HCT116 (cell line): ENCODE measurements at regions not wholly inside any gene's neighbourhood (a gene's known extent, or its start where the extent isn't known, plus 50 kb on each side); places are given as distances from the start of the nearest gene placed in this dataset.

Experiments
- ATAC-seq: fragments of 200-7000 bp; cut with Tn5 transposase; 2 replicates; pipeline ENCODE4 v1.9.1; 2020; ENCODE audit warnings: mild to moderate bottlenecking, moderate library complexity
- BruUV-seq: library from RNA; stranded (reverse); fragments of 400-500 nt; replicated peaks from 2 replicates; lab custom pipeline; 2021; lab: Mats Ljungman, UMichigan
- CTCF ChIA-PET: fragments of 300-600 bp; sonication (Branson Sonifier 250); formaldehyde crosslinking; loops from one replicate; lab custom pipeline; 2021; ENCODE audit warnings: antibody characterized with exemption; lab: Charles Lee
- POLR2A ChIA-PET: fragments of 300-600, 350-600 bp; sonication (Branson Sonifier 250); formaldehyde crosslinking; loops from one replicate; lab custom pipeline; 2021; ENCODE audit warnings: antibody characterized with exemption; lab: Charles Lee
- RAD21 ChIA-PET, 2 experiments: fragments of 300-600 bp; sonication (Branson Sonifier 250); formaldehyde crosslinking; loops; one replicate each; lab custom pipeline; 2023; ENCODE audit warnings: low total read pairs in 2 of 2; ENCODE audit not compliant: uncharacterized antibody in 2 of 2, unreplicated experiment in 2 of 2, low non-redundant PET in 1 of 2; lab: Charles Lee
- DNase-seq: peaks from one replicate; pipeline ENCODE4 v3.0.0-alpha.2; 2010; ENCODE audit warnings: low read depth, low spot score
- H2AFZ ChIP-seq: fragments of 200-600 bp; shearing (Covaris generic), sonication (generic); 2 replicates; pipeline ENCODE4 v1.6.1; 2017; ENCODE audit warnings: low read depth, mixed run types, mixed read lengths, antibody characterized with exemption, low read length; ENCODE audit not compliant: poor library complexity, severe bottlenecking
- H3K27ac ChIP-seq: 2 replicates; pipeline ENCODE4 v1.5.1; 2012; ENCODE audit warnings: low read depth, low read length
- H3K27me3 ChIP-seq: fragments of 200-600 bp; sonication (generic); 2 replicates; pipeline ENCODE4 v1.6.1; 2016; ENCODE audit warnings: mixed run types, low read length, mixed read lengths; ENCODE audit not compliant: insufficient read depth
- H3K36me3 ChIP-seq, 2 experiments: fragments of 200-500 bp in 1 of 2; fragments of 200-600 bp in 1 of 2; sonication (Bioruptor generic) in 1 of 2; sonication (generic) in 1 of 2; 2 replicates each; pipeline versions ENCODE4 v1.5.1 to v1.6.1; 2014 to 2016; ENCODE audit warnings: low read length in 2 of 2, inconsistent platforms in 1 of 2, mixed read lengths in 1 of 2, mixed run types in 1 of 2; ENCODE audit not compliant: insufficient read depth in 2 of 2, control insufficient read depth in 1 of 2
- H3K4me1 ChIP-seq, 2 experiments: fragments of 200-600 bp in 1 of 2; sonication (generic) in 1 of 2; 2 replicates each; pipeline versions ENCODE4 v1.5.1 to v1.6.1; 2012 to 2017; ENCODE audit warnings: low read length in 2 of 2, inconsistent platforms in 1 of 2, mild to moderate bottlenecking in 1 of 2, mixed read lengths in 1 of 2, mixed run types in 1 of 2, moderate library complexity in 1 of 2; ENCODE audit not compliant: insufficient read depth in 2 of 2, control insufficient read depth in 1 of 2
- H3K4me2 ChIP-seq: fragments of 200-600 bp; sonication (generic); 2 replicates; pipeline ENCODE4 v1.6.1; 2017; ENCODE audit warnings: mixed run types, low read length, mixed read lengths
- H3K4me3 ChIP-seq, 2 experiments: fragments of 200-600 bp in 1 of 2; sonication (generic) in 1 of 2; replicated peaks in 1 of 2; 2 replicates each; pipeline ENCODE4 v1.5.1; 2011 to 2016; ENCODE audit warnings: low read length in 2 of 2, control low read depth in 1 of 2, low read depth in 1 of 2, mild to moderate bottlenecking in 1 of 2, mixed read lengths in 1 of 2, mixed run types in 1 of 2
- H3K79me2 ChIP-seq: fragments of 200-600 bp; sonication (generic); 2 replicates; pipeline ENCODE4 v1.6.1; 2017; ENCODE audit warnings: mild to moderate bottlenecking, mixed run types, low read length, moderate library complexity, mixed read lengths; ENCODE audit not compliant: insufficient read depth
- H3K9ac ChIP-seq: fragments of 200-600 bp; sonication (generic); 2 replicates; pipeline ENCODE4 v1.6.1; 2016; ENCODE audit warnings: low read length, mixed read lengths
- H3K9me2 ChIP-seq: fragments of 200-600 bp; sonication (generic), shearing (Covaris generic); 2 replicates; pipeline ENCODE4 v1.6.1; 2017; ENCODE audit warnings: mixed run types, mild to moderate bottlenecking, moderate library complexity; ENCODE audit not compliant: insufficient read depth
- H3K9me3 ChIP-seq, 2 experiments: fragments of 200-500 bp in 1 of 2; fragments of 200-600 bp in 1 of 2; sonication (Bioruptor generic) in 1 of 2; sonication (generic) in 1 of 2; 2 replicates each; pipeline ENCODE4 v1.6.1; 2014 to 2017; ENCODE audit warnings: low read length in 2 of 2, mixed read lengths in 2 of 2, inconsistent platforms in 1 of 2, low read depth in 1 of 2, mild to moderate bottlenecking in 1 of 2, mixed run types in 1 of 2, moderate library complexity in 1 of 2; ENCODE audit not compliant: control insufficient read depth in 1 of 2, insufficient read depth in 1 of 2
- H4K20me1 ChIP-seq: fragments of 200-600 bp; sonication (generic), shearing (Covaris generic); 2 replicates; pipeline ENCODE4 v1.6.1; 2017; ENCODE audit warnings: mixed run types, mild to moderate bottlenecking, moderate library complexity; ENCODE audit not compliant: insufficient read depth
- CBX3 ChIP-seq: IDR thresholded peaks from 2 replicates; pipeline ENCODE4 v1.6.1; 2012; ENCODE audit warnings: low read depth
- CTCF ChIP-seq, 3 experiments: fragments of 200-600 bp in 1 of 3; sonication (generic) in 1 of 3; IDR thresholded peaks in 2 of 3; conservative IDR thresholded peaks in 1 of 3; 2 replicates each; pipeline ENCODE4 v1.5.1; 2012 to 2017; ENCODE audit warnings: low read depth in 2 of 3, low read length in 2 of 3, antibody characterized with exemption in 1 of 3, borderline replicate concordance in 1 of 3, control low read depth in 1 of 3, mild to moderate bottlenecking in 1 of 3, mixed read lengths in 1 of 3, mixed run types in 1 of 3, moderate library complexity in 1 of 3; ENCODE audit not compliant: insufficient read depth in 1 of 3
- FOSL1 ChIP-seq: IDR thresholded peaks from 2 replicates; pipeline ENCODE4 v1.6.1; 2012; ENCODE audit warnings: low read depth
- SIN3A ChIP-seq: IDR thresholded peaks from 2 replicates; pipeline ENCODE4 v1.6.1; 2012; ENCODE audit warnings: low read depth
- SP1 ChIP-seq: IDR thresholded peaks from 2 replicates; pipeline ENCODE4 v1.6.1; 2012; ENCODE audit warnings: low read depth
- ZBTB33 ChIP-seq: IDR thresholded peaks from 2 replicates; pipeline ENCODE4 v1.6.1; 2011; ENCODE audit warnings: mild to moderate bottlenecking, low read length, moderate library complexity; ENCODE audit not compliant: insufficient replicate concordance; ENCODE audit errors: extremely low read depth
- ZFX ChIP-seq: fragments of 450-650 bp; IDR thresholded peaks from 2 replicates; pipeline ENCODE4 v1.6.1; 2017
- ZNF274 ChIP-seq: fragments of 200-500 bp; sonication (Bioruptor generic); IDR thresholded peaks from 2 replicates; pipeline ENCODE4 v1.6.1; 2014; ENCODE audit warnings: mild to moderate bottlenecking, low read depth, low read length, inconsistent platforms
- intact Hi-C: fragments of 100-400 bp; cut with micrococcal nuclease; formaldehyde crosslinking; loops from 2 replicates; pipeline ENCODE4 v1.10.0; 2022
- TF ChIP-seq, protein P1 (sequence below): IDR thresholded peaks from 2 replicates; pipeline ENCODE4 v1.6.1; 2012

DNA sequence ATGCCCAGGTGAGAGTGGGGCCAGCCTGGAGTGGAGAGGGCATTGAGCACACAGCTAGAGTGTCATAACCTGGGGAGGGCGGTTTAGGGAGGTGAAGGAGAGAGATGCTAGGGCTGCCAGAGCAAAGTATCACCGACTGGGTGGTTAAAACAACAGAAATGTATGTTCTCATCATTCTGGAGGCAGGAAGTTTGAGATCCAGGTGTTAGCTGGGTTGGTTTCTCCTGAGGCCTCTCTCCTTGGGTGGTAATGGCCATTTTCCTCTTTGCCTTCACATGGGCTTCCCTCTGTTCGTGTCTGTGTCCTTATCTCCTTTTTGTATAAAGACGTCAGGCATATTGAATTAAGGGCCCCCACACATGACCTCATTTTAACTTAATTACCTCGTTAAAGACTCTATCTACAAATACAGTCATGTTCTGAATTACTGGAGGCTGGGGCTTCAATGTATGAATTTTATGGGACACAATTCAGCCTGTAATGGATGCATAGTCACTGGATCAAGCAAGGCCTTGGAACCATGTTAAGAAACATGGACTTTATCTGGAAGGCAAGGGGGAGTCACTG, 118.6 kb upstream of the IL12B start:
- H3K9me3 ChIP-seq: no peaks in the 10 kb centered on the region
- no peak overlapping the region for H3K9ac ChIP-seq
- H3K4me1 ChIP-seq: peaks cover 24 to 34% of the 10 kb centered on the region in 2 experiments
- no TSS peak for BruUV-seq
- DNase-seq (no peak), ATAC-seq (no peak)
- POLR2A ChIA-PET: no interaction called here
- H4K20me1 ChIP-seq: no peaks in the 10 kb centered on the region
- H3K4me2 ChIP-seq: no peak overlapping the region
- intact Hi-C loops: loop anchor here (10.0 kb wide), 2 partner anchors 326 to 376 kb away; no protein-coding TSS in a partner anchor
- H3K79me2 ChIP-seq: no peaks in the 10 kb centered on the region
- H3K27me3 ChIP-seq: no peaks in the 10 kb centered on the region
- CTCF ChIA-PET: interaction anchor here (1.7 kb wide), 1 partner anchor 538 kb away, joined by 8 read pairs; no protein-coding TSS in a partner anchor
- H3K27ac ChIP-seq: no peak overlapping the region
- TF ChIP-seq SP1 (no peak), ZFX (no peak), ZNF274 (no peak), FOSL1 (no peak), CBX3 (no peak), SIN3A (no peak), CTCF (IDR thresholded peaks at IDR 0.05 in 2 of 3, conservative IDR thresholded peaks at IDR 0.05 in 1 of 3; ENCODE audit: borderline replicate concordance in 1 of 3, insufficient read depth in 1 of 3, low read depth in 2 of 3, low read length in 2 of 3) (no peak), ZBTB33 (no peak)
- TF ChIP-seq, protein P1, sequence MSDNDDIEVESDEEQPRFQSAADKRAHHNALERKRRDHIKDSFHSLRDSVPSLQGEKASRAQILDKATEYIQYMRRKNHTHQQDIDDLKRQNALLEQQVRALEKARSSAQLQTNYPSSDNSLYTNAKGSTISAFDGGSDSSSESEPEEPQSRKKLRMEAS: no peak
- no peak overlapping the region for H2AFZ ChIP-seq
- no peaks in the 10 kb centered on the region for H3K36me3 ChIP-seq
- H3K4me3 ChIP-seq: no peak overlapping the region
- RAD21 ChIA-PET: no interaction called here
- H3K9me2 ChIP-seq: no peaks in the 10 kb centered on the region
